ENCODE measurements at regions not wholly inside any gene's neighbourhood (a gene's known extent, or its start where the extent isn't known, plus 50 kb on each side); places are given as distances from the start of the nearest gene placed in this dataset.

DNA sequence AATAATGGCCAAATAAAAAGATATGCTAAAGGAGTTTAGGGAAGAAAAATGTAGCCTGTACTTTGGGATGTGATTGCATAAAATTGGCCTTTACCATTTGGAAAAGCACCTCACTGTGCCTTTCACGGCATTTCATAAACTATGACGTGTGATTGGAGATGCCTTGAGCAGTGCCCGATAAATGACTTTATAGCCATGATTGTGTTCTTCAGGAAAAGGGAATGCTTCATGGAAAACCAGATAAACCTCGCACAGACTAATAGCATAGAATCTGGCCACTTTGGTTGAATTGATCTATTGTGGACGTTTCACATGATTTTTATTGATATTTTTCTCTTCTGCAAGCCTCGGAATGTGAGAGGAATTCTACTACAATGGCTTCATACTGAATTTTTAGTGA lies 502.0 kb upstream of the MKI67 start:
- no peak overlapping the region for H3K27ac ChIP-seq
- H3K79me2 ChIP-seq = no peaks in the 10 kb centered on the region
- H3K27me3 ChIP-seq (ENCODE audit: control insufficient read depth, insufficient read depth, low read length) = no peaks in the 10 kb centered on the region
- no peak overlapping the region for H2AFZ ChIP-seq
- H3K4me3 ChIP-seq (ENCODE audit: low read depth, low read length) = no peak overlapping the region
- H3K9me3 ChIP-seq (ENCODE audit: control insufficient read depth, low read length) = no peaks in the 10 kb centered on the region
- no peaks in the 10 kb centered on the region for H3K4me1 ChIP-seq
- TF ChIP-seq CTCF (IDR thresholded peaks at IDR 0.05) = no peak
- no peaks in the 10 kb centered on the region for H3K36me3 ChIP-seq (ENCODE audit: control insufficient read depth, insufficient read depth, low read length)
- H3K4me2 ChIP-seq (ENCODE audit: low read length) = no peak overlapping the region
- no peak overlapping the region for H3K9ac ChIP-seq

- Histone ChIP-seq H3K4me2 (ENCODE audit: low read length) (no peak overlapping the region), H3K79me2 (no peaks in the 10 kb centered on the region), H3K9ac (no peak overlapping the region), H3K9me3 (ENCODE audit: control insufficient read depth, low read length) (no peaks in the 10 kb centered on the region), H3K27ac (no peak overlapping the region), H3K36me3 (ENCODE audit: control insufficient read depth, insufficient read depth, low read length) (no peaks in the 10 kb centered on the region), H3K4me1 (no peaks in the 10 kb centered on the region), H3K4me3 (ENCODE audit: low read depth, low read length) (no peak overlapping the region), H2AFZ (no peak overlapping the region), H3K27me3 (ENCODE audit: control insufficient read depth, insufficient read depth, low read length) (no peaks in the 10 kb centered on the region)
- TF ChIP-seq CTCF (IDR thresholded peaks at IDR 0.05) = no peak
These were observed 503.2 kb upstream of the MKI67 start for GRCh38 chr10:128629111-128630096.

DNA sequence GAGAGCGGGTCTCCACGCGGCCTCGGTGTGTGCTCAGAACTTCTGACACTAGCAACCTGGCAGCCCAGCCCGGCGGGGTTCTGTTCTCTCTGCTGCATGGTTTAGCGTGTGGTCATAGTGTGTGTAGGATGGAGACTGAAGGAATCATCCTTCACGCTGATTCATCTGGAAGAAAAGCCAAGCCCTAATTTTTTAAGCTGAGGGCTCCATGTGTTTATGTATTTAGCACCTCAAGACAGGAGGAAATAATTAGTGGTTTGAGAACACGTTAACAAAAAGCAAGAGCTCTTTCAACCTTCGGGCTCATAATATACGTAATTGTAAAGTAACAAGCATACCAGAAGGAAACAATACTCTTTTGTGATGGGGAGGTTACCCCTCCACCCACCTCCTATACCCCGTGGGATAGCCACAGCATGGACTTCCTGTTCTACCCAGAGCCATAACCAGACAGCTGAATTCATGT lies 504.6 kb upstream of the MKI67 start:
- Histone ChIP-seq H3K4me1 (no peaks in the 10 kb centered on the region), H3K27ac (no peak overlapping the region), H3K27me3 (ENCODE audit: control insufficient read depth, insufficient read depth, low read length) (no peaks in the 10 kb centered on the region), H2AFZ (no peak overlapping the region), H3K9me3 (ENCODE audit: control insufficient read depth, low read length) (no peaks in the 10 kb centered on the region), H3K4me3 (ENCODE audit: low read depth, low read length) (no peak overlapping the region), H3K79me2 (no peaks in the 10 kb centered on the region), H3K9ac (no peak overlapping the region), H3K4me2 (ENCODE audit: low read length) (no peak overlapping the region), H3K36me3 (ENCODE audit: control insufficient read depth, insufficient read depth, low read length) (no peaks in the 10 kb centered on the region)
- no peak for TF ChIP-seq CTCF (IDR thresholded peaks at IDR 0.05)

GRCh38 chr10:128631801-128632241 lies 505.6 kb upstream of the MKI67 start:
- H3K9ac ChIP-seq = no peak overlapping the region
- H3K4me2 ChIP-seq (ENCODE audit: low read length) = no peak overlapping the region
- no peak overlapping the region for H3K27ac ChIP-seq
- no peaks in the 10 kb centered on the region for H3K9me3 ChIP-seq (ENCODE audit: control insufficient read depth, low read length)
- no peaks in the 10 kb centered on the region for H3K4me1 ChIP-seq
- TF ChIP-seq CTCF (IDR thresholded peaks at IDR 0.05) = no peak
- no peak overlapping the region for H2AFZ ChIP-seq
- H3K27me3 ChIP-seq (ENCODE audit: control insufficient read depth, insufficient read depth, low read length) = no peaks in the 10 kb centered on the region
- H3K4me3 ChIP-seq (ENCODE audit: low read depth, low read length) = no peak overlapping the region
- H3K79me2 ChIP-seq = no peaks in the 10 kb centered on the region
- no peaks in the 10 kb centered on the region for H3K36me3 ChIP-seq (ENCODE audit: control insufficient read depth, insufficient read depth, low read length)

Measured in parathyroid adenoma (tissue), 2 donors.